B cell (primary cell): ENCODE measurements at regions not wholly inside any gene's neighbourhood (a gene's known extent, or its start where the extent isn't known, plus 50 kb on each side); places are given as distances from the start of the nearest gene placed in this dataset.

Source experiments
- ATAC-seq: fragments of 200-7000 bp; cut with Tn5 transposase; one replicate; pipeline ENCODE4 v1.10.0; 2021; ENCODE audit warnings: low read depth, mild to moderate bottlenecking, moderate number of reproducible peaks, moderate library complexity
- CTCF ChIA-PET: fragments of 350-600 bp; sonication (Branson Sonifier 250); formaldehyde crosslinking; loops from one replicate; lab custom pipeline; 2021; ENCODE audit warnings: antibody characterized with exemption, inconsistent platforms; lab: Charles Lee
- POLR2A ChIA-PET: fragments of 350-600 bp; sonication (Branson Sonifier 250); formaldehyde crosslinking; loops from one replicate; lab custom pipeline; 2021; ENCODE audit warnings: antibody characterized with exemption; lab: Charles Lee
- DNase-seq: peaks from one replicate; pipeline ENCODE4 v3.0.0; 2013
- H2AFZ ChIP-seq: 2 replicates; pipeline ENCODE4 v1.6.1; 2012; ENCODE audit warnings: mild to moderate bottlenecking, low read depth, low read length; ENCODE audit not compliant: insufficient read depth, poor library complexity, severe bottlenecking
- H3K27ac ChIP-seq, 2 donors: 1 replicate in 1 of 2; 2 replicates in 1 of 2; pipeline ENCODE4 v1.5.1; 2012 to 2013; ENCODE audit warnings: low read length in 2 of 2, mild to moderate bottlenecking in 2 of 2, moderate library complexity in 1 of 2
- H3K27me3 ChIP-seq, 4 experiments: fragments of 200-600 bp in 1 of 4; sonication (generic) in 1 of 4; replicated peaks in 1 of 4; 1 replicate in 2 of 4; 2 replicates in 2 of 4; pipeline versions ENCODE4 v1.6.1 to v1.7.0; 2013 to 2016; ENCODE audit warnings: low read length in 3 of 4, mild to moderate bottlenecking in 2 of 4, mixed read lengths in 1 of 4, moderate library complexity in 1 of 4; ENCODE audit not compliant: insufficient read depth in 4 of 4, control insufficient read depth in 3 of 4; ENCODE audit errors: control extremely low read depth in 1 of 4
- H3K36me3 ChIP-seq, 2 experiments: replicated peaks in 1 of 2; 1 replicate in 1 of 2; 2 replicates in 1 of 2; pipeline versions ENCODE4 v1.6.1 to v1.7.1; 2013; ENCODE audit warnings: low read length in 1 of 2; ENCODE audit not compliant: insufficient read depth in 2 of 2, control insufficient read depth in 1 of 2; ENCODE audit errors: control extremely low read depth in 1 of 2, extremely low read depth in 1 of 2
- H3K4me1 ChIP-seq, 2 donors: fragments of 200-600 bp in 1 of 2; sonication (generic) in 1 of 2; 1 replicate in 1 of 2; 2 replicates in 1 of 2; pipeline versions ENCODE4 v1.5.1 to v1.6.1; 2013 to 2017; ENCODE audit warnings: low read length in 2 of 2; ENCODE audit not compliant: control insufficient read depth in 2 of 2, insufficient read depth in 2 of 2
- H3K4me2 ChIP-seq: replicated peaks from 2 replicates; pipeline ENCODE3; 2012; ENCODE audit warnings: mild to moderate bottlenecking, low read depth, low read length; ENCODE audit not compliant: poor library complexity, severe bottlenecking
- H3K4me3 ChIP-seq, 5 experiments: fragments of 200-600 bp in 1 of 5; sonication (generic) in 1 of 5; 1 replicate in 3 of 5; 2 replicates in 2 of 5; pipeline versions ENCODE4 v1.5.1 to v1.7.0; 2011 to 2016; ENCODE audit warnings: low read length in 4 of 5, mild to moderate bottlenecking in 4 of 5, low read depth in 2 of 5, control low read depth in 1 of 5, moderate library complexity in 1 of 5; ENCODE audit not compliant: insufficient read depth in 1 of 5; ENCODE audit errors: control extremely low read depth in 1 of 5, extremely low read depth in 1 of 5
- H3K79me2 ChIP-seq: fragments of 200-600 bp; sonication (generic); one replicate; pipeline ENCODE4 v1.6.0; 2016; ENCODE audit warnings: low read length; ENCODE audit not compliant: control insufficient read depth, insufficient read depth
- H3K9ac ChIP-seq: fragments of 200-600 bp; sonication (generic); 2 replicates; pipeline ENCODE4 v1.6.1; 2017; ENCODE audit warnings: mild to moderate bottlenecking, low read length, moderate library complexity
- H3K9me3 ChIP-seq, 3 donors: one replicate each; pipeline versions ENCODE4 v1.6.1 to v1.7.1; 2013; ENCODE audit warnings: low read length in 2 of 3; ENCODE audit not compliant: control insufficient read depth in 2 of 3, insufficient read depth in 1 of 3; ENCODE audit errors: control extremely low read depth in 1 of 3
- H4K20me1 ChIP-seq: 2 replicates; pipeline ENCODE4 v1.6.0; 2012; ENCODE audit warnings: mild to moderate bottlenecking, low read length; ENCODE audit not compliant: insufficient read depth, control insufficient read depth, poor library complexity, severe bottlenecking
- H3K27ac Mint-ChIP-seq: one replicate; pipeline ENCODE4 v1.8.0; 2021; ENCODE audit warnings: mixed read lengths
- H3K27me3 Mint-ChIP-seq: one replicate; pipeline ENCODE4 v1.8.0; 2021; ENCODE audit warnings: mixed read lengths
- H3K4me1 Mint-ChIP-seq: one replicate; pipeline ENCODE4 v1.8.0; 2021; ENCODE audit warnings: mixed read lengths
- H3K4me3 Mint-ChIP-seq: one replicate; pipeline ENCODE4 v1.8.0; 2021; ENCODE audit warnings: mixed read lengths
- H3K9me3 Mint-ChIP-seq: one replicate; pipeline ENCODE4 v1.8.0; 2022; ENCODE audit warnings: mixed read lengths; ENCODE audit not compliant: insufficient read depth
- CTCF ChIP-seq: fragments of 200-600 bp; IDR thresholded peaks from one replicate; pipeline ENCODE4 v1.8.0; 2022; ENCODE audit warnings: antibody characterized with exemption, mild to moderate bottlenecking
- EZH2 ChIP-seq: IDR thresholded peaks from 2 replicates; pipeline ENCODE4 v1.6.1; 2012; ENCODE audit warnings: borderline replicate concordance, low read depth, mild to moderate bottlenecking, moderate library complexity, low read length; ENCODE audit not compliant: insufficient read depth, poor library complexity, severe bottlenecking
- WGBS: methylation state at CpG from one replicate; pipeline ENCODE4 v1.1.5; 2013; ENCODE audit warnings: missing lambda C conversion rate; ENCODE audit not compliant: insufficient coverage; 5-methylcytosine and 5-hydroxymethylcytosine counted together
- intact Hi-C: fragments of 100-400 bp; cut with micrococcal nuclease; formaldehyde crosslinking; loops from one replicate; pipeline ENCODE4 v1.10.0; 2022

GRCh38 chr16:64148356-64148755 is 973.5 kb downstream of the CDH11 start:
- H3K27me3 ChIP-seq: no peaks in the 10 kb centered on the region
- Mint-ChIP-seq H3K9me3 (peaks cover 4% of the 10 kb centered on the region), H3K27me3 (no peaks in the 10 kb centered on the region), H3K27ac (no peak overlapping the region), H3K4me1 (no peaks in the 10 kb centered on the region), H3K4me3 (no peak overlapping the region)
- no peaks in the 10 kb centered on the region for H3K9me3 ChIP-seq
- H3K4me1 ChIP-seq: no peaks in the 10 kb centered on the region
- ATAC-seq: no peak
- no peak overlapping the region for H3K27ac ChIP-seq
- H3K9ac ChIP-seq: no peak overlapping the region
- CTCF ChIA-PET: no interaction called here
- H3K4me2 ChIP-seq: no peak overlapping the region
- DNase-seq: no peak
- H3K79me2 ChIP-seq: no peaks in the 10 kb centered on the region
- intact Hi-C loops: loop anchor here (10.0 kb wide), 1 partner anchor 56 kb away; no protein-coding TSS in a partner anchor
- H4K20me1 ChIP-seq: no peaks in the 10 kb centered on the region
- H3K36me3 ChIP-seq: no peaks in the 10 kb centered on the region
- no peak for TF ChIP-seq CTCF
- TF ChIP-seq EZH2: no peak
- POLR2A ChIA-PET: no interaction called here
- no peak overlapping the region for H3K4me3 ChIP-seq
- no peak overlapping the region for H2AFZ ChIP-seq
- WGBS: no CpG with 5 or more reads among the region's 1 CpG

- no peaks in the 10 kb centered on the region for H3K27me3 ChIP-seq
- Mint-ChIP-seq H3K9me3 (peaks cover 4% of the 10 kb centered on the region), H3K4me3 (no peak overlapping the region), H3K27me3 (no peaks in the 10 kb centered on the region), H3K4me1 (no peaks in the 10 kb centered on the region), H3K27ac (no peak overlapping the region)
- H3K4me1 ChIP-seq: no peaks in the 10 kb centered on the region
- no peak overlapping the region for H3K9ac ChIP-seq
- no peak overlapping the region for H2AFZ ChIP-seq
- CTCF ChIA-PET: no interaction called here
- no peaks in the 10 kb centered on the region for H3K9me3 ChIP-seq
- POLR2A ChIA-PET: no interaction called here
- H3K27ac ChIP-seq: no peak overlapping the region
- TF ChIP-seq CTCF (no peak), EZH2 (no peak)
- WGBS: no CpG with 5 or more reads among the region's 3 CpGs
- H4K20me1 ChIP-seq: no peaks in the 10 kb centered on the region
- H3K4me2 ChIP-seq: no peak overlapping the region
- ATAC-seq: no peak
- DNase-seq: no peak
- no peaks in the 10 kb centered on the region for H3K79me2 ChIP-seq
- no peaks in the 10 kb centered on the region for H3K36me3 ChIP-seq
- H3K4me3 ChIP-seq: no peak overlapping the region
- intact Hi-C loops: loop anchor here (10.0 kb wide), 1 partner anchor 57 kb away; no protein-coding TSS in a partner anchor
Measured at GRCh38 chr16:64147941-64148340, 973.9 kb downstream of the CDH11 start.
